GM21367 (cell line): ENCODE measurements at regions not wholly inside any gene's neighbourhood (a gene's known extent, or its start where the extent isn't known, plus 50 kb on each side); places are given as distances from the start of the nearest gene placed in this dataset.

Source experiments
- ATAC-seq: cut with Tn5 transposase; IDR thresholded peaks from one replicate; pipeline ENCODE4 v1.9.1; 2021; ENCODE audit not compliant: unreplicated experiment

DNA sequence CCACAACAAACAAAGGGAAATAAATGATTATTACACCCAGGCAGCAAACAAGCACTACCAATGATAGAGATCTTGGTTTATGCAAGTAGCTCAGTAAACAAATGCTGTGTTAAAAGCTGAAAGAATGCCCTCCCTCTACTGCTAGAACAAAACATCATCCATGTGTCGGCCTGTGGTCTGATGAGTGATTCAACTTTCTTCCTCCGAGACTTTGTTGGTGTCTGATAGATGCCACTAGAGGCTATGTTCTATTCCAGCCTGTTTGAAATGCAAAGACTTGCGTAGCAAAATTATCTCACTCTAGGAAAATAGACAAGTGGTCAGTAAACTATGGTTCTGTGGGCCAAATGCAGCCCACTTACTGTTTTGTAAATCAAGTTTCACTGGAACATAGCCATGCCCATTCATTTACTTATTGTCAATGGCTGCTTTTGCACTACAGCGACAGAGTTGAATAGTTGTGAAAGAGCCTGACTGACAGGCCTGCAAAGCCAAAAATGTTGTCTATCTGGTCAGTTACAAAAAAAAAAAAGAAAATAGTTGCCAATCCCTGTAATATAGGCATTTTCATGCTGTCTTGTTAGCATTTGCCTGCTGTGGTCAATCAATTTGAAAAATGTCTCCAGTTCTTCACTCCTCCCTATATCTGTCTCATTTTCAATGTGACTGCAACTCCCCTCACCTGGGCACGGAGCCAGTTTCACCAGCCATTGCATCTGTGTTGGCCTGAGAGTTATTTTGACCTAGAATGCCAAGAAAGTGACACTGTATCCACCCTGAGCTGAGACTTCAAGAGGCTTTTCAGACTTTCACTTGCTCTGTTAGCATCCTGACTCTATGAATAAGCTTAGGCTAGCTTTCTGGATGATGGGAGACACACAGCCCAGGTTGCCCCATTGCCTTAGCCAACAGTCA, 544.6 kb upstream of the BTBD3 start:
- no peak for ATAC-seq

DNA sequence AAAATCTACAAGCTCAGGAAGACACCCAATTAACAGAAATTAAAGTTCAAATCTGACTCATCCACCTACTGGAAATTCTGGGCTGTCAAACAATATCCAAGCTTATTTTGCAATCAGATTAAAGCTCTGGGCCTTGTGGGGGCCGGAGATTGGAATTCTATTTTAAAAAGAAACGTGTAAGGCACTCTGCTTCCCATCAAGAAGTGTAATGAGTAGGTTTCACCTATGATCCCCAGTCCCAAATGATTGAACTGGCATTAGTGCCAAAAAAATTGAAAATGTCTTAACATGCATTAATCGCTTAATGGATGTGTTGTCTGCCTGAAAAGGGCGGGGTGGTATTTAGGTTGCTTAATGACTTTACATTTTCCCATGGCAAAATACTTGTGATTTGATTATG, 542.4 kb upstream of the BTBD3 start:
- no peak for ATAC-seq

DNA sequence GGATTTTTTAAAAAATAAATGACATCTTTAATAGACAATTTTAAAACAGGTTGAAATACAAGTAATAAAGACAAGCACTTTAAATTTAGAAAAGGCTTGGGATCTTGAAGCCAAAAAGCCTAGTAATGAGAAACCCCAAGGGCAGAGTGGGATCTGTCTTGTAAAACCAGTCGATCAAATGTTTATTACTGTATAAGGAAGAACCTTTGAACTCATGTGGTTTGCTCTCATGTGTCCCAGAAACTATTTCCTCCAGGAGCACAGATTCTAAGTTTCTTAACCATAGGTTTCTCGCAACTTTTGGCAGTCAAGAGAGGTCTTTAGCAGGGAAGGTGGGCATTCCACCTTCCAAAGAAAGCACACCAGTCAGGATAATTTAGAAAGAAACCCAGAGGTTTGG, 541.7 kb upstream of the BTBD3 start:
- ATAC-seq = no peak

- ATAC-seq = no peak
These were observed 541.3 kb upstream of the BTBD3 start for GRCh38 chr20:11376420-11376819.

DNA sequence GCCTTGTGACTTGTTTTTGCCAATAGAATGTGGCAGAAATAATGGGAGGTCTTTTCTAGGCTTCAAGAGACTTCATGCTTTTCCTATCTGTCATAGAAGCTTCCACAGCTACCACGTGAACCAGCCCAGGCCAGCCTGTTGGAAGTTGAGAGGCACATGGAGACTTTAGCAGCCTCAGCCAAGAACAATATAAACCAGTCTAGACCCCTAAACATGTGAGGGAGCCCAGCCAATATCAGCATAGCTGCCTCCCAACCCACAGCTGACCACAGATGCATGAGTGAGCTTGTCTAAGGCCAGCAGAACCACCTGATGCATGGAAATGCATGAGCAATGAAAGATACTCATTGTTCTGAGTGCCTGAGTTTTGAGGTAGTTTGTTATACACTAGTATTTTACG, 540.7 kb upstream of the BTBD3 start:
- ATAC-seq = no peak

GRCh38 chr20:11377761-11378160, 539.9 kb upstream of the BTBD3 start:
- no peak for ATAC-seq

GRCh38 chr20:11378252-11378651, 539.4 kb upstream of the BTBD3 start:
- no peak for ATAC-seq

GRCh38 chr20:11379257-11380011, 538.3 kb upstream of the BTBD3 start:
- ATAC-seq = no peak

DNA sequence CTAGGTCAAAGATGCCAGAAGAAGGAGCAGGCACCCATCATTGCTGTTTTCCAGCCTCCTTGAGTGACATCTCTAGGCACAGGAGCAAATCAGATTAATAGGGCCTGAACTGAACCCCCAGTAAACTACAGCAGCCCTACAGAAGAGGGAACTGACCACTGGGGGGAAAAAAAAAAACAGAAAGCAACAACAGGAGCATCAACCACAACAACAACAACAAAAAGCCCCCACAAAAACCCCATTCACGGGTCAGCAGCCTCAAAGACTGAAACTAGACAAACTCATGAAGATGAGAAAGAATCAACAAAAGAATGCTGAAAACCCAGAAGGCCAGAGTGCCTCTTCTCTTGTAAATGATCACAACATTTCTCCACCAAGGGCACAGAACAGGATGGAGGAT, 537.4 kb upstream of the BTBD3 start:
- ATAC-seq = no peak

- ATAC-seq = no peak
These were observed 530.4 kb upstream of the BTBD3 start for GRCh38 chr20:11387189-11387754.

DNA sequence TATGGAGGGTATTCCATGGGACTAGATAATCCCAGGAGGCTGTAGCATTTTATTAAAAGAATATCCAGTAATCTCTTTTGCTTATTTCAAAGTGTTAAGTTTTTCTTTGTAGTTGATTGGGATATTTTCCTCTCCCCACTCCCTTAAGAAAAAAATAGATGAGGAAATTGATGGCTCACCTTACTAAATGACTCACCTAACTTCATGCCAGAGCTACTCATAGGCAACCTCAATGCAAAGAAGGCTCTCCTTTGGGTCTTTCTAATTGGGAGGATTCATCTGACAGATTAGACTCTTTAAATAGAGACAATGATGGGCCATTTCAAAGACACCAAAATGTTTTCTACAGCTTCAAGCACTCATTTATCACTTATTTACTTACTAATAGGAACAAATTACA, 528.5 kb upstream of the BTBD3 start:
- no peak for ATAC-seq

DNA sequence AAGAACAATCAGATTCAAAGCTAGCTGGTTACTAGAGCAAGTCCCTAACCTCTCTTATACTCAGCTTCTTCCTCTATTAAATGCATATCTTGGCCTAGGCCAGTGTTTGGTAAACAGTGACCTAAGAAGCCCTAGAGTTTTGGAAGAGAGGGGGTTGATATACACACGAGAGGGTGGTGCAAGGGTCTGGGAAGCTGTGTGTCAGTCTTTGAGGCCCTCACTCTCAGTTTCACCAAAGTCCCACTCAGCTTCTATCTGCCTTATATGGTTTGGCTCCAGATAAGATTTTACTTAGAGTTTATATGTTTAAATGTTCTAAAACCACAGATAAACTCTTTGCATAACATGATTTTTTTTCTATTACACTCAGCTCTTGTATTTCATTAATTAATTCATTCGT, 526.1 kb upstream of the BTBD3 start:
- ATAC-seq = no peak

GRCh38 chr20:11394145-11394833, 523.4 kb upstream of the BTBD3 start:
- ATAC-seq = no peak

- ATAC-seq = no peak
These were observed 522.1 kb upstream of the BTBD3 start for GRCh38 chr20:11395581-11395980.

GRCh38 chr20:11401988-11402387, 515.7 kb upstream of the BTBD3 start:
- ATAC-seq = no peak

- no peak for ATAC-seq
These were observed 514.0 kb upstream of the BTBD3 start for GRCh38 chr20:11403711-11404110.

DNA sequence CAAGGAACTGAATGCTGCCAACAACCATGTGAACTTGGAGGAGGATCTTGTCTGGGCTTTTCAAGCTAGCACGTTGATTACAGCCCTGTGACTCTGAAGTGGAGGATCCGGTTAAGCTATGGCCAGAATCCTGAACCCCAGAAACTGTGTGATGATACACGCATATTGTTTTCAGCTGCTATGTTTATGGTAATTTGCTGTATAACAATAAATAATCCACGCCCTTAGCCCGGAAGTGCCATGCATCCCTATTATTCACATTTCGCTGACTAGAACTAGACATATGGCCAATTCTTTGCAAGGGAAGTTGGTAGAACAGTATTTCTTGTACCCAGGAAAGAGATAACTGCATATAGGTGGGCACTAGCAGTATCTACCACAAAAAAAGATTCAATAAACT, 510.8 kb upstream of the BTBD3 start:
- ATAC-seq = no peak

GRCh38 chr20:11409561-11409960, 508.1 kb upstream of the BTBD3 start:
- ATAC-seq = no peak

- ATAC-seq = no peak
These were observed 505.9 kb upstream of the BTBD3 start for GRCh38 chr20:11411765-11412164.

DNA sequence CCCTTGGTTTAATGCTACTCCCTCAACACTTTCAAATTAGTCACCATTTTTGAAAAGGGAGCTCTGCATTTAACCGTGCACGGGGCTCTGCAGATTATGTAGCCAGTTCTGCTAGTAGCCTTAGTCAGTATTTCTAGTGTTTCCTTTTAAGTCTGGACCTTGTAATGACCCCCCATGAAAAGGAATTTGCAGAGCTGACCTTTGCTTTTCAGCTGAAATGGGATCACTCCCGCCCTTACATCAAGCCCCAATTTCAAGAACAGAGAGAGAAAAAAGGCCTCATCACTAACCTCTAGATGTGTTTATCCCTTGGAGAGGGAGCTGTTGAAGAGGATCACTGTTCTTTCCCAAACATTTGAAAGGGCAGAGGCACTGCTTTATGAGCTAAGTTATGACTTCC, 490.7 kb upstream of the BTBD3 start:
- ATAC-seq = no peak

- no peak for ATAC-seq
These were observed 488.5 kb upstream of the BTBD3 start for GRCh38 chr20:11429168-11429567.
